ENCODE measurements at regions not wholly inside any gene's neighbourhood (a gene's known extent, or its start where the extent isn't known, plus 50 kb on each side); places are given as distances from the start of the nearest gene placed in this dataset.

DNA sequence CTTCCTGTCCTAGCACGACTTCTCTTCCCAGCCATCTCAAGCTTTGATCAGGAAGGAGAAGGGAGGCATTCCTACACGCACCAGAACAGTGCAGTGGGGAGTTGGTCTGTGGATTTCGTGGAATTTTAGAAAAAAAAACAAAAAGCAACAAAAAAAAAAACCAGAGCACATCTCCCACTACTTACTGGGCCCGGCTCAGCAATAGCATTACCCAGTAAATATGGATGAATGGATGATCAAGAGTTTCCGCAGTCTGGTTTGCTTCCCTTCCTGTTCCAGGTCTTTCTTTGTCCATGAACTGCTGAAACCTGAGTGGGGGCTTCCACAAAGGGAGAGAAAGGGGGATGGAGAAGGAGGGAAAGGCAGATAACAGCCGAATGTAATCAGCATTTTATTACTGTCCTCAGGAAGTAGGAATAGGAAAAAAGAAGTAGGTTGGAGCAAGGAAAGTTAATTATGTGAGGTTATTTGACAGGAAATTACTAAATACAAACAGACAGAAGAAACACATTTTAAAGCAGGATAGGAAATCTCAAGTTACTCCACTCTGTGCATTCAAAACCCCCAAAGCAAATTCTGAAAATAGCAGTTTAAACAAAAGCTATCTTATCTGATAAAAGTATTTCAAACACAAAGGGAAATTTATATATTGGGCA lies 349.0 kb downstream of the PRL start:
- no peak overlapping the region for H3K18ac ChIP-seq (ENCODE audit: low read length)
- no peak overlapping the region for H2BK120ac ChIP-seq (ENCODE audit: low read depth, low read length)
- DNase-seq: peak; percentile 51
- H2BK15ac ChIP-seq (replicated peaks; ENCODE audit: low read depth): no peak overlapping the region
- peaks cover 4% of the 10 kb centered on the region for H3K4me1 ChIP-seq (ENCODE audit: control insufficient read depth, low read depth, low read length)
- WGBS (ENCODE audit: extremely low coverage, insufficient coverage, low lambda C conversion rate): no CpG with 5 or more reads among the region's 6 CpGs
- H3K27ac ChIP-seq (ENCODE audit: low read depth, low read length): peak overlapping the region; percentile 33
- H3K79me2 ChIP-seq (ENCODE audit: control insufficient read depth, insufficient read depth, low read length): no peaks in the 10 kb centered on the region
- H3K56ac ChIP-seq (ENCODE audit: low read length): peak overlapping the region; percentile 45
- no peak overlapping the region for H4K5ac ChIP-seq (ENCODE audit: low read length)
- H3K4ac ChIP-seq (ENCODE audit: low read depth, low read length): no peak overlapping the region
- peaks cover 8% of the 10 kb centered on the region for H3K79me1 ChIP-seq (ENCODE audit: low read length)
- no peak overlapping the region for H3K9ac ChIP-seq (ENCODE audit: low read length)
- H3K27me3 ChIP-seq (ENCODE audit: insufficient read depth, low read length, poor library complexity): no peaks in the 10 kb centered on the region
- no peaks in the 10 kb centered on the region for H3K36me3 ChIP-seq (ENCODE audit: control insufficient read depth, insufficient read depth, low read length)
- H4K8ac ChIP-seq (ENCODE audit: low read depth, low read length): no peak overlapping the region
- no peak overlapping the region for H3K4me2 ChIP-seq (ENCODE audit: low read length)
- no peak overlapping the region for H3K4me3 ChIP-seq (ENCODE audit: low read length)
- no peak overlapping the region for H3K23ac ChIP-seq (ENCODE audit: low read length)
- peak overlapping the region; percentile 23 for H2BK5ac ChIP-seq (ENCODE audit: low read length)
- no peak overlapping the region for H2AK5ac ChIP-seq (ENCODE audit: low read length)

DNA sequence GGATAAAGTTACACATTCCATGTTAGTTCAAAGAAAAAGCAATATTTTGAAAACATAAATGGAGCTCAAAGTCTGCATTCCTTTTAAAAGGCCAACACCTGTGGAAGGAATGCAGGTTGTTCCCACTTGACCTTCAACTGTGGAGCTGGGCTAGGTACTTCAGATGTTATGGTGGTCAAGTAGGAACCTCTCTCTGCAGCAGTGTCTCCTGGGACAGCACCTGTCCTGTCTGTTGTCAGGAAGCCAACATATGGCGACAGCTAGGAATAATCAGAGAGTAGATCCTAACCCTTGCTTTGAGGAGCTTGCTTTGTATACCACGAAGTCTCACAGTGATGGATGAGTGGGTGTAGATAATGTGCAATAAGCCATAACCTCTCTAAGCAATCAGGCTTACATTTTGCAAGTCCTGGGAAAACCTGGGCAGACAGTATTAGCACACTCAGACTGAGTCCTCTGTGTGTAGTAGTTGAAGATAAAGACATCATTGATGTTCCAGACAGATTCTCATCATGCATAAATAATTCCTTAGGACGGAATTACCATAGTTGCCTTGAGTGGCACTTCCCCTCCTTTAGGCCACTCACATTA lies 347.5 kb downstream of the PRL start:
- Histone ChIP-seq H3K9ac (ENCODE audit: low read length) (no peak overlapping the region), H3K27ac (ENCODE audit: low read depth, low read length) (no peak overlapping the region), H2BK15ac (replicated peaks; ENCODE audit: low read depth) (no peak overlapping the region), H2BK5ac (ENCODE audit: low read length) (no peak overlapping the region), H3K4me1 (ENCODE audit: control insufficient read depth, low read depth, low read length) (peaks cover 8% of the 10 kb centered on the region), H3K4me3 (ENCODE audit: low read length) (no peak overlapping the region), H2BK120ac (ENCODE audit: low read depth, low read length) (no peak overlapping the region), H3K18ac (ENCODE audit: low read length) (no peak overlapping the region), H3K36me3 (ENCODE audit: control insufficient read depth, insufficient read depth, low read length) (no peaks in the 10 kb centered on the region), H3K4me2 (ENCODE audit: low read length) (no peak overlapping the region), H3K27me3 (ENCODE audit: insufficient read depth, low read length, poor library complexity) (no peaks in the 10 kb centered on the region), H4K5ac (ENCODE audit: low read length) (no peak overlapping the region), H4K8ac (ENCODE audit: low read depth, low read length) (no peak overlapping the region), H3K79me2 (ENCODE audit: control insufficient read depth, insufficient read depth, low read length) (no peaks in the 10 kb centered on the region), H3K23ac (ENCODE audit: low read length) (no peak overlapping the region), H2AK5ac (ENCODE audit: low read length) (no peak overlapping the region), H3K4ac (ENCODE audit: low read depth, low read length) (no peak overlapping the region), H3K79me1 (ENCODE audit: low read length) (peaks cover 8% of the 10 kb centered on the region), H3K56ac (ENCODE audit: low read length) (no peak overlapping the region)
- no peak for DNase-seq
- WGBS (ENCODE audit: extremely low coverage, insufficient coverage, low lambda C conversion rate): no CpG with 5 or more reads among the region's 3 CpGs

- H3K4ac ChIP-seq (ENCODE audit: low read depth, low read length): no peak overlapping the region
- H3K4me1 ChIP-seq (ENCODE audit: control insufficient read depth, low read depth, low read length): peaks cover 11% of the 10 kb centered on the region
- H4K5ac ChIP-seq (ENCODE audit: low read length): no peak overlapping the region
- no peak overlapping the region for H4K8ac ChIP-seq (ENCODE audit: low read depth, low read length)
- H3K9ac ChIP-seq (ENCODE audit: low read length): no peak overlapping the region
- peaks cover 2% of the 10 kb centered on the region for H3K79me2 ChIP-seq (ENCODE audit: control insufficient read depth, insufficient read depth, low read length)
- no peak overlapping the region for H2BK15ac ChIP-seq (replicated peaks; ENCODE audit: low read depth)
- peaks cover 13% of the 10 kb centered on the region for H3K79me1 ChIP-seq (ENCODE audit: low read length)
- no CpG with 5 or more reads among the region's 7 CpGs for WGBS (ENCODE audit: extremely low coverage, insufficient coverage, low lambda C conversion rate)
- no peak overlapping the region for H3K4me2 ChIP-seq (ENCODE audit: low read length)
- H3K56ac ChIP-seq (ENCODE audit: low read length): no peak overlapping the region
- no peak overlapping the region for H3K18ac ChIP-seq (ENCODE audit: low read length)
- no peak overlapping the region for H3K4me3 ChIP-seq (ENCODE audit: low read length)
- no peak for DNase-seq
- H3K27ac ChIP-seq (ENCODE audit: low read depth, low read length): no peak overlapping the region
- no peak overlapping the region for H3K23ac ChIP-seq (ENCODE audit: low read length)
- no peak overlapping the region for H2BK120ac ChIP-seq (ENCODE audit: low read depth, low read length)
- no peaks in the 10 kb centered on the region for H3K36me3 ChIP-seq (ENCODE audit: control insufficient read depth, insufficient read depth, low read length)
- peak overlapping the region; percentile 13 for H2AK5ac ChIP-seq (ENCODE audit: low read length)
- H3K27me3 ChIP-seq (ENCODE audit: insufficient read depth, low read length, poor library complexity): no peaks in the 10 kb centered on the region
- no peak overlapping the region for H2BK5ac ChIP-seq (ENCODE audit: low read length)
Measured at GRCh38 chr6:21952367-21952766, 344.5 kb downstream of the PRL start.

- WGBS (ENCODE audit: extremely low coverage, insufficient coverage, low lambda C conversion rate): no CpG with 5 or more reads among the region's 10 CpGs
- Histone ChIP-seq H2BK5ac (ENCODE audit: low read length) (peak overlapping the region; percentile 52), H3K4ac (ENCODE audit: low read depth, low read length) (no peak overlapping the region), H3K36me3 (ENCODE audit: control insufficient read depth, insufficient read depth, low read length) (no peaks in the 10 kb centered on the region), H3K79me2 (ENCODE audit: control insufficient read depth, insufficient read depth, low read length) (peaks cover 2% of the 10 kb centered on the region), H4K5ac (ENCODE audit: low read length) (no peak overlapping the region), H3K27ac (ENCODE audit: low read depth, low read length) (peak overlapping the region; percentile 52), H3K4me3 (ENCODE audit: low read length) (no peak overlapping the region), H2BK120ac (ENCODE audit: low read depth, low read length) (no peak overlapping the region), H3K56ac (ENCODE audit: low read length) (peak overlapping the region; percentile 77), H3K18ac (ENCODE audit: low read length) (no peak overlapping the region), H2BK15ac (replicated peaks; ENCODE audit: low read depth) (no peak overlapping the region), H3K4me1 (ENCODE audit: control insufficient read depth, low read depth, low read length) (peaks cover 7% of the 10 kb centered on the region), H3K79me1 (ENCODE audit: low read length) (peaks cover 13% of the 10 kb centered on the region), H4K8ac (ENCODE audit: low read depth, low read length) (no peak overlapping the region), H3K9ac (ENCODE audit: low read length) (peak overlapping the region; percentile 25), H2AK5ac (ENCODE audit: low read length) (no peak overlapping the region), H3K27me3 (ENCODE audit: insufficient read depth, low read length, poor library complexity) (no peaks in the 10 kb centered on the region), H3K23ac (ENCODE audit: low read length) (no peak overlapping the region), H3K4me2 (ENCODE audit: low read length) (no peak overlapping the region)
- peak; percentile 91 for DNase-seq
Measured at GRCh38 chr6:21953831-21954801, 342.7 kb downstream of the PRL start.

- H3K9ac ChIP-seq (ENCODE audit: low read length): no peak overlapping the region
- no peak overlapping the region for H3K4me3 ChIP-seq (ENCODE audit: low read length)
- no peak overlapping the region for H2BK5ac ChIP-seq (ENCODE audit: low read length)
- H3K27ac ChIP-seq (ENCODE audit: low read depth, low read length): no peak overlapping the region
- H2BK120ac ChIP-seq (ENCODE audit: low read depth, low read length): no peak overlapping the region
- H3K4me2 ChIP-seq (ENCODE audit: low read length): no peak overlapping the region
- H3K23ac ChIP-seq (ENCODE audit: low read length): no peak overlapping the region
- H3K18ac ChIP-seq (ENCODE audit: low read length): no peak overlapping the region
- peaks cover 7% of the 10 kb centered on the region for H3K4me1 ChIP-seq (ENCODE audit: control insufficient read depth, low read depth, low read length)
- H4K5ac ChIP-seq (ENCODE audit: low read length): no peak overlapping the region
- H2AK5ac ChIP-seq (ENCODE audit: low read length): no peak overlapping the region
- WGBS (ENCODE audit: extremely low coverage, insufficient coverage, low lambda C conversion rate): no CpG with 5 or more reads among the region's 3 CpGs
- no peak overlapping the region for H4K8ac ChIP-seq (ENCODE audit: low read depth, low read length)
- no peak overlapping the region for H3K56ac ChIP-seq (ENCODE audit: low read length)
- H3K27me3 ChIP-seq (ENCODE audit: insufficient read depth, low read length, poor library complexity): no peaks in the 10 kb centered on the region
- H3K36me3 ChIP-seq (ENCODE audit: control insufficient read depth, insufficient read depth, low read length): no peaks in the 10 kb centered on the region
- peaks cover 2% of the 10 kb centered on the region for H3K79me2 ChIP-seq (ENCODE audit: control insufficient read depth, insufficient read depth, low read length)
- DNase-seq: no peak
- H3K4ac ChIP-seq (ENCODE audit: low read depth, low read length): no peak overlapping the region
- H3K79me1 ChIP-seq (ENCODE audit: low read length): peaks cover 9% of the 10 kb centered on the region
- no peak overlapping the region for H2BK15ac ChIP-seq (replicated peaks; ENCODE audit: low read depth)
Measured at GRCh38 chr6:21955053-21955595, 341.7 kb downstream of the PRL start.

All from mesendoderm (in vitro differentiated cells).